ENCODE measurements at regions not wholly inside any gene's neighbourhood (a gene's known extent, or its start where the extent isn't known, plus 50 kb on each side); places are given as distances from the start of the nearest gene placed in this dataset.
A peak's percentile ranks its signal among the peaks of the same experiment; 100 is the strongest.

DNA sequence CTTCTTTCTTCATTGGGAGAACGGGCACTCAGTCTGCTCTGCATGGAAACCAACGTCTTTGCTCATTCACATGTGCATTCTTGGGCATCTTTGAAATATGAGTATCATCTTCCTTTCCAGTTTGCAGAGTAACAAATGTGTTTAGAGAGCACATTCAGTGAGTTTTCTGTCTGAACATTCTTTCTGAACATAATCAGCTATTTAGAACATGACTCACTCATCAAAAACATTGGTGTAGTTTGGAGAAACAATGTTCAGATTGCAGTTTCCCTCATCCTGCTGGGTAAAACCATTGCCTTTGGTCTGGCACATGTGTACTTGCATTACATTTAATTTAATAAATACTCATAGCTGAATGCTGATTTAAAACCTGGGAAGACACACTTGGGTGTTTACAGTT lies 81.5 kb upstream of the F9 start:
- Histone ChIP-seq H3K4me3 (ENCODE audit: low read depth, low read length, poor library complexity, severe bottlenecking) (no peak overlapping the region), H3K4me2 (ENCODE audit: low read length) (no peak overlapping the region), H2AFZ (ENCODE audit: low read length) (no peak overlapping the region), H3K27ac (ENCODE audit: low read depth, low read length, poor library complexity, severe bottlenecking) (no peak overlapping the region), H3K36me3 (ENCODE audit: insufficient read depth, low read length) (no peaks in the 10 kb centered on the region), H3K9me3 (ENCODE audit: low read length) (no peaks in the 10 kb centered on the region), H3K79me2 (ENCODE audit: insufficient read depth, low read depth, low read length) (no peaks in the 10 kb centered on the region), H4K20me1 (ENCODE audit: insufficient read depth, low read length) (no peaks in the 10 kb centered on the region), H3K4me1 (ENCODE audit: insufficient read depth, low read length, poor library complexity, severe bottlenecking) (no peaks in the 10 kb centered on the region), H3K9me2 (ENCODE audit: insufficient read depth, low read length) (no peaks in the 10 kb centered on the region)
- intact Hi-C loops (cut with micrococcal nuclease; ENCODE audit: unreplicated experiment), result no loop called here
- ChIA-PET POLR2A (no interaction called here), CTCF (ENCODE audit: unreplicated experiment) (no interaction called here)
- TF ChIP-seq, protein P1, sequence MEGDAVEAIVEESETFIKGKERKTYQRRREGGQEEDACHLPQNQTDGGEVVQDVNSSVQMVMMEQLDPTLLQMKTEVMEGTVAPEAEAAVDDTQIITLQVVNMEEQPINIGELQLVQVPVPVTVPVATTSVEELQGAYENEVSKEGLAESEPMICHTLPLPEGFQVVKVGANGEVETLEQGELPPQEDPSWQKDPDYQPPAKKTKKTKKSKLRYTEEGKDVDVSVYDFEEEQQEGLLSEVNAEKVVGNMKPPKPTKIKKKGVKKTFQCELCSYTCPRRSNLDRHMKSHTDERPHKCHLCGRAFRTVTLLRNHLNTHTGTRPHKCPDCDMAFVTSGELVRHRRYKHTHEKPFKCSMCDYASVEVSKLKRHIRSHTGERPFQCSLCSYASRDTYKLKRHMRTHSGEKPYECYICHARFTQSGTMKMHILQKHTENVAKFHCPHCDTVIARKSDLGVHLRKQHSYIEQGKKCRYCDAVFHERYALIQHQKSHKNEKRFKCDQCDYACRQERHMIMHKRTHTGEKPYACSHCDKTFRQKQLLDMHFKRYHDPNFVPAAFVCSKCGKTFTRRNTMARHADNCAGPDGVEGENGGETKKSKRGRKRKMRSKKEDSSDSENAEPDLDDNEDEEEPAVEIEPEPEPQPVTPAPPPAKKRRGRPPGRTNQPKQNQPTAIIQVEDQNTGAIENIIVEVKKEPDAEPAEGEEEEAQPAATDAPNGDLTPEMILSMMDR (conservative IDR thresholded peaks at IDR 0.05; ENCODE audit: low read length), result no peak
- TF ChIP-seq EZH2phosphoT487 (IDR thresholded peaks at IDR 0.05; ENCODE audit: borderline replicate concordance, low read depth, low read length), result no peak
- BruUV-seq (replicated peaks), result no TSS peak
- DNase-seq (ENCODE audit: low spot score), result no peak

DNA sequence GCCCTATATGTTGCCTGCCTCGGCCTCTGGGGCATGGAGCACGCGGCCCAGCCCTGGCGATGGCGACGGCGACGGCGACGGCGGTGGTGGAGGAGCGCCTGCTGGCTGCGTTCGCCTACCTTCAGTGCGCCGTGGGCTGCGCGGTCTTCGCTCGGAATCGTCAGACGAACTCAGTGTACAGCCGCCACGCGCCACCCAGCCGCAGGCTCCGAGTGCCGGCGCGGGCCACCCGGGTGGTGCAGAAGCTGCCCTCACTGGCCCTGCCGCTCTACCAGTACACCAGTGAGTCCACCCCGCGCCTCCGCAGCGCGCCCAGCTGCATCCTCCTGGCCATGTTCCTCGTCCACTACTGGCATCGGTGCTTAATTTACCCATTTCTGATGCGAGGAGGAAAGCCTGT lies 83.7 kb upstream of the F9 start:
- no peak for DNase-seq (ENCODE audit: low spot score)
- Histone ChIP-seq H3K79me2 (ENCODE audit: insufficient read depth, low read depth, low read length) (no peaks in the 10 kb centered on the region), H3K4me3 (ENCODE audit: low read depth, low read length, poor library complexity, severe bottlenecking) (no peak overlapping the region), H3K9me2 (ENCODE audit: insufficient read depth, low read length) (no peaks in the 10 kb centered on the region), H3K9me3 (ENCODE audit: low read length) (no peaks in the 10 kb centered on the region), H2AFZ (ENCODE audit: low read length) (no peak overlapping the region), H3K36me3 (ENCODE audit: insufficient read depth, low read length) (no peaks in the 10 kb centered on the region), H4K20me1 (ENCODE audit: insufficient read depth, low read length) (no peaks in the 10 kb centered on the region), H3K4me2 (ENCODE audit: low read length) (no peak overlapping the region), H3K27ac (ENCODE audit: low read depth, low read length, poor library complexity, severe bottlenecking) (no peak overlapping the region), H3K4me1 (ENCODE audit: insufficient read depth, low read length, poor library complexity, severe bottlenecking) (no peaks in the 10 kb centered on the region)
- TF ChIP-seq, protein P1 (conservative IDR thresholded peaks at IDR 0.05; ENCODE audit: low read length), result no peak
- intact Hi-C loops (cut with micrococcal nuclease; ENCODE audit: unreplicated experiment), result no loop called here
- no TSS peak for BruUV-seq (replicated peaks)
- POLR2A ChIA-PET, result no interaction called here
- CTCF ChIA-PET (ENCODE audit: unreplicated experiment), result no interaction called here

DNA sequence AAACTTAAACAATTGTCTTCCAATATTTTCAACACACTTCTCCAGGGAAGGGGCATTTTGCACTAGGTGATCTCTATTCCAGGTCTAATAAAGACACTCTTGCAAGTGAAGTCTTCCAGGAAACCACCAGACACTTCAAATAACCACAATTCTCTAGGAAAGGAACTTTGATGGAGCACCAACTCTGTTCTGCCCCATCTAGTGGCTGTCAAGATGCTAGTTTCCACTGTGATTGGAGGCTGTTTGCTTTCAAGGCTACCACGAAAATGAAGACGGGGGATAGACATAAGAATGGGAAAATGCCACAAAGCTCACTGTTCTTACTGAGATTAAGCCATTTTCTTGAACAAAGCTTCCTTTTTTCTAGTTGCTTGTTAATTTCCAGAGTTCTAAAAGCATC lies 100.6 kb upstream of the F9 start:
- TF ChIP-seq, protein P1 (conservative IDR thresholded peaks at IDR 0.05; ENCODE audit: low read length), result 0 out of 2 replicates have a peak, but pooled peaks have one; percentile 21
- TF ChIP-seq EZH2phosphoT487 (IDR thresholded peaks at IDR 0.05; ENCODE audit: borderline replicate concordance, low read depth, low read length), result no peak
- no peaks in the 10 kb centered on the region for H3K36me3 ChIP-seq (ENCODE audit: insufficient read depth, low read length)
- no TSS peak for BruUV-seq (replicated peaks)
- no peak overlapping the region for H3K4me2 ChIP-seq (ENCODE audit: low read length)
- CTCF ChIA-PET (ENCODE audit: unreplicated experiment), result no interaction called here
- DNase-seq (ENCODE audit: low spot score), result no peak
- intact Hi-C loops (cut with micrococcal nuclease; ENCODE audit: unreplicated experiment), result no loop called here
- no peaks in the 10 kb centered on the region for H3K9me3 ChIP-seq (ENCODE audit: low read length)
- H3K4me1 ChIP-seq (ENCODE audit: insufficient read depth, low read length, poor library complexity, severe bottlenecking), result no peaks in the 10 kb centered on the region
- no peaks in the 10 kb centered on the region for H3K79me2 ChIP-seq (ENCODE audit: insufficient read depth, low read depth, low read length)
- no peaks in the 10 kb centered on the region for H3K9me2 ChIP-seq (ENCODE audit: insufficient read depth, low read length)
- H3K27ac ChIP-seq (ENCODE audit: low read depth, low read length, poor library complexity, severe bottlenecking), result no peak overlapping the region
- POLR2A ChIA-PET, result no interaction called here
- H3K4me3 ChIP-seq (ENCODE audit: low read depth, low read length, poor library complexity, severe bottlenecking), result no peak overlapping the region
- no peaks in the 10 kb centered on the region for H4K20me1 ChIP-seq (ENCODE audit: insufficient read depth, low read length)
- no peak overlapping the region for H2AFZ ChIP-seq (ENCODE audit: low read length)
